Glomerular visceral epithelial cell (primary cell): ENCODE measurements at regions not wholly inside any gene's neighbourhood (a gene's known extent, or its start where the extent isn't known, plus 50 kb on each side); places are given as distances from the start of the nearest gene placed in this dataset.
"Not testable (repeated sequence)": the region's sequence is repeated elsewhere in the genome, so short reads cannot be mapped to it uniquely, and the experiment has no call there.

Experiments
- DNase-seq: peaks from one replicate; pipeline ENCODE4 v3.0.0-alpha.2; 2016; ENCODE audit errors: extremely low spot score

DNA sequence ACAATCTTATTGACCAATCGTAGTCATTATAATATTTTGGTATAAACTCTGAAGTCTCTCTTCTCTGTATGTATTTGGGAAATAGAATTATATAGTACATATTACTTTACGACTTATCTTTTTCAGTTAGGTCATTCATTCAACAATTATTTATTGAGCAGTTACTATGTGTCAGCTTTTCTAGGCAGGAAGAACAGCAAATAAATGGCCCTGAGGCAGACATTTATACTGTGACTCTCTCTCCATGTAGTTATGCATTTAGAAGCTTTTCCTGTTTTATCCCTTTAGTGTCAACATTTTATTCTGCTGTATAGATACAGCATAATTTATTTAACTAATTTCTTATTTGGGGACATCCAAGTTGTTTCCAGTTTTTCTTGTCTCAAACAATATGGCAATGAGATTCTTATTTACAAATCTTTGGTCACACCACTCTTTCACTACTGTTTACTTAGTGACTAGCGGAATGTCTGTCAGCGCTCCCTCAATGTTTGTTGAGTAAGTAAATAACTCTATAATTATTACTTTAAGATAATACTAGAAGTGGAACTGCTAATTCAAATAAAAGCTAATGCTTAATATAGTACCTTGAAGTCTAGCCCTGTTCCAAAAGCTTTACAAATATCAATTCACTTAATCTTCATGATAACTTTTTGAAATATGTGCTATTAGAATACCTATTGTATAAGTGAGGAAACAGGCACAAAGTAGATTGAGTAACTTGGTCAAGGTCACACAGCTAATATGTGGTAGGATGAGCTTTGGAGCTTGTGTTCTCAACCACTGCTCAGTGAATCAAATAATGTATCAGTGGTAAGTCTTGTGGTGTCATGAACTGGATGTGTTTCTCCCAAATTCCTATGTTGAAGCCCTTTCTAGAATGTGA, 465.6 kb downstream of the SIPA1L2 start:
- DNase-seq: no peak

DNA sequence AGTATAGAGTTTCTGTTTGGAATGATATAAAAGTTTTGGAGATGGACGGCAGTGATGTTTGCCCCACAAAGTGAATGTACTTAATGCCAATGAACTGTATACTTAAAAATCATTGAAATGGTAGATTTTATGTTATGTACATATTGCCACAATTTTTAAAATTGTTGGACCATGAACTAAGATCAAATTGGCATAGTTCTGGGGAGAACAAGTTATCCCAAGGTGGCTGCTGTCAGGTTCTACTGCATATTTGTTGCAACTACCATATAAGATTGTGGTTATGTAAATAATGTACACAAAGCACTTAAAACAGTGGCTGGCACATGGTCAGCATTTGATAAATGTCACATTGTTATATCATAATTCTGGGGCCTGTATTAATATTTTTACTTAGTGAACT, 466.4 kb downstream of the SIPA1L2 start:
- DNase-seq: no peak

DNA sequence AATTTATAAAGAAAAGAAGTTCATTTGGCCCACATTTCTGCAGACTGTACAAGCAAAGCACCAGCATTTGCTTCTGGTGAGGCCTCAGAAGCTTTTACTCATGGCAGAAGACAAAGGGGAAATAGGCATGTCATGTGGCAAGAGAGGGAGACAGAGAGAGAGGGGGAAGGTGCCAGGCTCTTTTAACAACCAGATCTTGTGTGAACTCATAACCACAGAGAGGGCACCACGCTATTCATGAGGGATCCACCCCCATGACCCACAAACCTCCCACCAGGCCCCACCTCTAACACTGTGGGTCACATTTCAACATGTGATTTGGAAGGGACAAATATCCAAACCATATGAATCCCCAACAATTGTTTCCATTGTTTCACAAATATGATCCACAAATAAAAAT, 467.9 kb downstream of the SIPA1L2 start:
- no peak for DNase-seq

DNA sequence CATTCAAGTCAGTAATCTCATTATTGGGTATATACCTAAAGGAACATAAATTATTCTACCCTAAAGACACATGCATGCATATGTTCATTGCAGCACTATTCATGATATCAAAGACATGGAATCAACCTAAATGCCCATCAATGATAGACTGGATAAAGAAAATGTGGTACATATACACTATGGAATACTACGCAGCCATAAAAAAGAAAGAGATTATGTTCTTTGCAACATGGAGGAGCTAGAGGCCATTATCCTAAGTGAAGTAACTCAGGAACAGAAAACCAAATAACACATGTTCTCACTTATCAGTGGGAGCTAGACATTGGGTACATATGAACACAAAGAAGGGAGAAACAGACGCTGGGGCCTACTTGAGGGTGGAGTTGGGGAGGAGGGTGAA, 471.4 kb downstream of the SIPA1L2 start:
- DNase-seq: not testable (repeated sequence)

- DNase-seq: not testable (repeated sequence)
Measured at GRCh38 chr1:232156070-232156469, 473.9 kb downstream of the SIPA1L2 start.

DNA sequence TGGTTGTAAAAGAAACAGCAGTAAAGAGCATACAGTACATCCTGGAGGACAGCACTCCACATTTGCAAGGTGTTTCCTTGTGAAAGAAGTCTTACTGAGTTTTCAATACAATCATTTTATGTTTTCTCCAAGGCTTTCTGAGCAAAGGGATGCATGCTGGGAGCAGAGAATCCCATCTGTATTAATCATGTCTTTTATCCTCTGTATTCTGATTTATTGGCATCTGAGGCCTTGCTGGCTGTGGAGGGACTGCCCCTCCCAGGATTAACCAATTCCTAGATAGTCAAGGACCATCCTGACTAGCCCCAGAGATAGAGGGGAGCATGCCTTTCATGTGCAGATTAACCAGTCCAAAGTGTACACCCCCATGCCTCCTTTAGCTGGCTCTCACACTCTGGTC, 476.3 kb downstream of the SIPA1L2 start:
- DNase-seq: no peak

- DNase-seq: no peak
Measured at GRCh38 chr1:232150770-232151548, 479.0 kb downstream of the SIPA1L2 start.

DNA sequence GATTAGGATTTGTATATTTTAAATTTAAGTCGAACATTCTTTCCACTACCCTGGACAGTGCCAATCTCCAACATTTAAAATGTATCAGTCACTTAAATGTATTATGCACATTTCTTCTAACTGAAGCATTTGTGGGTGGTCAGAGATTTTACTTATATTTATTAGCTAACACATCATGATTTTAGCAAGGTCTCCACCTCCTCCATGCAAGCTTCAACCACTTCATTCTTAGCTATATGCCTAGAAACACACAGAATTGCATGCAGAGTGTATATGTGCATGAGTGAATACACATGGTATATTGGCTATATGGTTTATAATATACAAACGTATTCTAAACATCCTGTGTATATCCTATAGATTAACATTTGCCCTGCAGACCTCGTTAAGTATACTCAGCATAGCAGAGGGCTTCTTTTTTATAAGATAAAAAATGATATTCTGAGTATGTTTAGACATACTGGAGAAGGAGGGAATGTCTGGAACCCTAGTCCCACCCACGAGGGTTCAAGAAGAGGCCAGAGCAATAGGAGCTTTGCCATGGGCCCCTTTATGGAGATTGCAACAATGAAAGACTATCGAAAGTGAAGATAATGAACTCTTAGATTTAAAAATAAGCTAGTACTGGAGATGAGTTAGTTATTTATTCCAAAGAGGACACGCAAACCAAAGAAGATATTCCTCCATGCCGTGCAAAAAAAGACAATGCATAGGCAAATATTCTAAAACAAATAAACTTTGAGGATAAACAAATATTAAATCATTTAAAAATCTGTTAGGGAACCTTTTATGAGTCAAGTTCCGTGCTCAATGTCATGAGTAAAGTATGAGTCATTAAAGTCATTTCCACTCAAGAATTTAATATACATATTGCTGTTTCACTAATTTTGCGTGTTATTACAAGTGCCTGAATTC, 480.4 kb downstream of the SIPA1L2 start:
- no peak for DNase-seq

DNA sequence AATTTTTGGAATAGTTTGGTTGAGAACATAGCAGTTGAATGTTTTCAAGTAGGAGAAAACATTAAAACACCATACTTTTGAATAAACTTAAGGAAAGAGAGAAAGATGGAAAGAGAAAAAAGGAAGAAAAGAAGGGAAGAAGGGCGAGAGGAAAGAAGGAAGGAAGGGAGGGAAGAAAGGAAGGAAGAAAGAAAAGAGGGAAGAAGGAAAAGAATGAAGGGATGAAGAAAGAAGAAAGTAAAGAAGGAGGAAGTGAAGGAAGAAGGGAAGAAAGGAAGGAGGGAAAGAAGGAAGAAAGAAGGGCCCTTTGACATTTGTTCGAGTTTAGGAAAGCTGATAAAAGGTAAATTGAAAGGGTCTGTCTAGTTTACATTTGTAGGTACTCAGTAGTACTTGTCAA, 482.7 kb downstream of the SIPA1L2 start:
- DNase-seq: no peak

DNA sequence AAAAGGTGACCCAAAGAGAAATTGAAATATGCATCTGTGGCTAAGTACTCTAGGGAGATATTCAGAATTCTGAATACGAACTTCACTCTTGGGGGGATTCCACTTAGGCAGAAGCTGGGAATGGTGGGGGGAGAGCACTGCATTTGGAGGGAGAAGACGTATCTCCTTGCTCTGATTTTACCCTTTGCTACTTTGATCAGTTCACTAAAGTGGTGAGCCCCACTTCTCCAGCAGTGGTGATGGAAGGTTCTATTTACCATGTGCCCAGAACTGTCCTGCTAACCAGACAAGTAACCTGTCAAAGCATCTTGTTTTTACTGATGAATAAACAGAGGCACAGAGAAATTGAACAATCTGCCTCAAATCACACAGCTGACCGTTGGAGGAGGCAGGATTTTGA, 483.4 kb downstream of the SIPA1L2 start:
- DNase-seq: no peak

GRCh38 chr1:232145768-232146167, 484.2 kb downstream of the SIPA1L2 start:
- no peak for DNase-seq

GRCh38 chr1:232144696-232145230, 485.2 kb downstream of the SIPA1L2 start:
- DNase-seq: no peak

- no peak for DNase-seq
Measured at GRCh38 chr1:232143315-232143886, 486.5 kb downstream of the SIPA1L2 start.

DNA sequence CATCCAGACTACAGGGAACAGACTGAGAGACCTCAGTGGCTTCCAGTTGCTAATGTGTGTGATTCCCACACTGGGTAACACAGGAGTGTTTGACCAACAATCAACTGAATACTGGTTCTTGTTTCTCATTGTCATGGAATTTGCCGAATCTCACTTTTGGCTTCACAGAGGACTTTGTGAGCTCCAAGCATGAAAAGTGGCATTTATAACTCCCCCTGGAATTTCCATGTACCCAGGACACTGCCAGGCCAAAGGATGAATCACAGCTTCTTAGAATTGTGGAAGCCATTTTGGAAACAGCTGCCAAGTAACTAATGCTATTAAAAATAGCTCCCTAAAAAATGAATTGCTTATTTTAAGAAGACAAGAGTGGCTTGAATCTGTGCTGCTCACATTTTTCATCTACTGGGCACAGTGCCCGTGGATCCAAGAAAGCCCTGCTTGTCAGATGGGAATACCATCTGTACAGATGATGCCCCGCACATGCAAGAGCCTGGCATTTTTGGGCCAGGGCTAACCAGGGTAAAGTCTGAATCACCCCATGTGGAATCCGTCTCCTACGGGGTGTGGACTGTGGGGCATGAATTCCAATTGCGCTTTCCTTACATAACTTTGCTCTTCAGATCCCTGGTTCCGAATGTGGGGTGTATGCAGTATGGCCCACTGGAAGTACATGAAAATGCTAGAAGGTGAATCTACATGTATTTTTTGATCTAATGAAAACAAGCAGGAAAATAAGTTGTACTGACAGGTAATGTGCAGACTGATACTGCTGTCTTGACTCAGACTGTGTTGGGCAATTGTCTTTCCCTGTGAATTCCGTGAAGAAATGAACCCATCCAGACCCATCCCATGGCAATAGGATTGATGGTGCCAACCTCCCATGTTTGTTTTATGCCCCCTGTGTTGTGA, 487.3 kb downstream of the SIPA1L2 start:
- DNase-seq: peak; percentile 71

GRCh38 chr1:232141167-232141448, 488.8 kb downstream of the SIPA1L2 start:
- not testable (repeated sequence) for DNase-seq

DNA sequence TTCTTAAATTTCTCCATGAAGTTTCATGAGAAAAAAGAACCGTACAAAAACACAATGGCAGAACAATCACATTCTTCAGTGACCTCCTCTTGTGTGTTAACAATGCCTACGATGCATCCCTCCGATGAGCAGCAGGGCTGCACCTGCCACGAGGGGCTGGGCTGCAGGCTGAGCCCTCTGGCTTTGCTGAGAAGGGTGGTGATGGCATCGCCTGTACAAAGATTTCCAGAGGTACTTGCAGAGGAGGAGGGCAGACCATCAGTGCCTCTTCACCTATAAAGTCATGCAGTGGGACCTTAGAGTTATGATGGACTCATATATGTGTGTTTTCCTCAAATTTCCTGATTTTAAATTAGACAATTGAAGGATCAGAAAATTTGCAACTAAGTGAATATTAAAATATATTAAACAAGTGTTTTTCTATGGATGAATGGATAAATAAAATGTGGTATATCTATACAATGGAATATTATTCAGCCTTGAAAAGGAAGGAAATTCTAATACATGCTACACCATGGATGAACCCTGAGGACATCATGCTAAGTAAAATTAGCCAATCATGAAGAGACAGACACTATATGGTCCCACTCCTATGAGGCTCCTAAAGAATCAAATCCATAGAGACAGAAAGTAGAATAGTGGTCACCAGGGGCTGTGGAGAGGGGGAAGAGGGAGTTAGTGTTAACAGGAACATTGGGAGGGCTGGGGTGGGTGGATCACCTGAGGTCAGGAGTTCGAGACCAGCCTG, 489.3 kb downstream of the SIPA1L2 start:
- no peak for DNase-seq

GRCh38 chr1:232139444-232139843, 490.5 kb downstream of the SIPA1L2 start:
- no peak for DNase-seq

GRCh38 chr1:232138044-232138443, 491.9 kb downstream of the SIPA1L2 start:
- DNase-seq: no peak

DNA sequence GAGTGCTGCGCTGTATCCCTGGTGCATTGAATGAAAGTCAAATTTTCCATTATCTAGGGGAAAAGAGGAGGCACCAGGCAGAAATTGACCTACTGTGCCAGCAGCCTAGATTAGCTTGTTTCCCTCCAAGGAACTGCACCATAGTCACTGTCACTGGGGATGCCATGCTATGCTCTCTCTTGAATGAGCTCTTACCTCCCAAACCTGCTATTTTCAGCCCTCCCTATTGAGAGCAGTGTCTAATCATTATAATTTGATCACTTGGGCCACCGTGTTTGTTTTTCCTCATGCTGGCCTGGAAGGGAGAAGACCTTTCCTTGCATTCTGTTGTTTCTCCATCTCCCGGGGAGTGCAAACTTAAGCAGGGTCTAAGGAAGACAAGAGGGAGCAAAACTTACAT, 492.9 kb downstream of the SIPA1L2 start:
- DNase-seq: no peak

GRCh38 chr1:232136136-232136535, 493.8 kb downstream of the SIPA1L2 start:
- no peak for DNase-seq
